ENCODE measurements at regions not wholly inside any gene's neighbourhood (a gene's known extent, or its start where the extent isn't known, plus 50 kb on each side); places are given as distances from the start of the nearest gene placed in this dataset.
"Not testable (repeated sequence)": the region's sequence is repeated elsewhere in the genome, so short reads cannot be mapped to it uniquely, and the experiment has no call there.

DNA sequence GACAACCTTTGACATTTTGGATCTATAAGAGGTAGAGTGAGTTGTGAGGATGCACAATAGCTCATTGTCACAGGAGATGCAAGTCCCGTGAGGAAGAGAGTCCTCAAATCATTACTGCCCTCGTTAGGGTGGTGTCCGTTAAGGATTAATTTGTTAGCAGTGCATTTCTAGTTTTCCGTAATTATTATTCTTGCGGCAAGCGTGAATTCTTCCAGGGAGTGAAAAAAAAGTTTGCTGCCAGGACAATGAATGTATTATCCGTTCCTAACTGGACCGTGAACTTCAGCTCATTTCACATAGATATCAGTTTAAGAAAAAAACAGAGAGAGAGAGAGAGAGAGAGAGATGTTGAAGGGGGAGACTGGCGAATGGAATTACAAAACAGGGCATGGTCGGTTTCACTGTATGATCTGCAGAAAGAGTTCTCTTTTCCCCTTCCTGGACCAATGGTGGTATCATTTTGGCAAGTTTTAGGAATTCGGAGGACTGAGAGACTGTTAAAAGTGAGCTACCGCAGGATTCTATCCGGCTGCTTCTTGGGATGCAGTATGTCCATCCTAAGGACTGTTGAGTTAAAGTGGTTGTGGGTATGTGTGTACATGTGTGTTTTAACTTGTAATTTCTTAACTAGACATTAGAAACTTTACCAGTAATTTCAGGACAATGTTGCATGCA lies 216.0 kb upstream of the NFIA start:
- Mint-ChIP-seq H3K9me3 (no peaks in the 10 kb centered on the region), H3K4me3 (no peak overlapping the region), H3K27me3 (peaks cover 9% of the 10 kb centered on the region), H3K27ac (no peak overlapping the region), H3K36me3 (ENCODE audit: low read depth) (no peaks in the 10 kb centered on the region), H3K4me1 (no peaks in the 10 kb centered on the region)
- no peak for ATAC-seq
- no peak for DNase-seq

DNA sequence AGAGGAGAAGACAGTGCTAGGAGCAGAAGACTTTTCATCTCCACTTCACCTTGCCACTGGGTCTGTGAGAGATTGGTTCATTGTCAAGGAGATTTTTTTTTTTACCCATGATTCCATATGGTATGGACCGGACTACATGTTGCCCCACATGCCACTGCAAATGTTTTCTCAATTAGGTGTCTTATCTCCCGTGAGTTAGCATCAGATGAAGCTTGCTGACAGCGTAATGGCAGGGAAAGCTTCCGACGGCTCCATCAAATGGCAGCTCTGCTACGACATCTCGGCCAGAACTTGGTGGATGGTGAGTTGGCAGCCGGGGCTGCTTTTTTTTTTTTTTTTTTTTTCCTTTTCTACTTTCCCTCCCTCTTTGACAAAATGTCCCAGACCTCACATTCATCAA lies 217.2 kb upstream of the NFIA start:
- Mint-ChIP-seq H3K4me3 (no peak overlapping the region), H3K27me3 (peaks cover 9% of the 10 kb centered on the region), H3K9me3 (no peaks in the 10 kb centered on the region), H3K4me1 (no peaks in the 10 kb centered on the region), H3K36me3 (ENCODE audit: low read depth) (no peaks in the 10 kb centered on the region), H3K27ac (no peak overlapping the region)
- DNase-seq: no peak
- ATAC-seq: no peak

DNA sequence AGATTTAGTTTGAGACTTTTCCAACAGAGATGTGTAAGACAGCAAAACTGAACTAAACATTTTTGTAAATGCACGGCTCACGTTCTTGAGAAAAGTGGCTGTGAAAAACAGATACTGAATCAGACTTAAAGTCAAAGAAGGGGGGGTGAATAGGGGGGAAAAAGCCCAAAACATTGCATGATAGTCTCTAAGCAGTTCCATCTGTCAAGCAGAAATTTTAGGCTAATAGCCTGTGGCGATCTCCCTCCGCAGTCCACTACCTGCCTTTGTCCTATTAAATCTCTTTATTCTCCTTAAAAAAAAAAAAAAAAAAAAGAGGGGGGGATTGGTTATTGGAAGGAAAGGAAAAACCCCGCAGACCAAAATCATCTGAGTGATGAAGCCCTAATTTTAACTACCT lies 217.6 kb upstream of the NFIA start:
- Mint-ChIP-seq H3K27ac (no peak overlapping the region), H3K27me3 (peaks cover 9% of the 10 kb centered on the region), H3K36me3 (ENCODE audit: low read depth) (no peaks in the 10 kb centered on the region), H3K9me3 (no peaks in the 10 kb centered on the region), H3K4me1 (no peaks in the 10 kb centered on the region), H3K4me3 (no peak overlapping the region)
- ATAC-seq: no peak
- no peak for DNase-seq

DNA sequence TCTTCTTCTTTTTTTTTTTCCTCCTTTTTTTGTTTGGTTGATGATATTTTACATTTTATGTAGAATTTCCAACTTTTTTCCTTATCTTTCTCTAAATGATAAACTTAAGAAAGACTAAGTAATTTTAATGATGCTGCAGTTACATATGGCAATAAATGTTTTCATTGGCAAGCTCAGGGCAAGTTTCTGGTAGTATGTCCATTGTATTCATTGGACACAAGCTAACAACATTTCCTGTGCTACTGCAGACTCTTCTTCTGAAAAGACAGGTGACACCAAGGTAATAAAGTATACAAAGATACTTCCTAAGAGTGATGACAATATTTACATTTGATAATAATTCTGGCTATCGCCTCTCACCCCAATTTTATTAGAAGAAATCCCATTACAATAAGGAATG lies 219.2 kb upstream of the NFIA start:
- no peaks in the 10 kb centered on the region for H3K4me1 Mint-ChIP-seq
- DNase-seq (no peak), ATAC-seq (no peak)
- no peak overlapping the region for H3K4me3 Mint-ChIP-seq
- H3K9me3 Mint-ChIP-seq: no peaks in the 10 kb centered on the region
- no peaks in the 10 kb centered on the region for H3K36me3 Mint-ChIP-seq (ENCODE audit: low read depth)
- peaks cover 9% of the 10 kb centered on the region for H3K27me3 Mint-ChIP-seq
- no peak overlapping the region for H3K27ac Mint-ChIP-seq

DNA sequence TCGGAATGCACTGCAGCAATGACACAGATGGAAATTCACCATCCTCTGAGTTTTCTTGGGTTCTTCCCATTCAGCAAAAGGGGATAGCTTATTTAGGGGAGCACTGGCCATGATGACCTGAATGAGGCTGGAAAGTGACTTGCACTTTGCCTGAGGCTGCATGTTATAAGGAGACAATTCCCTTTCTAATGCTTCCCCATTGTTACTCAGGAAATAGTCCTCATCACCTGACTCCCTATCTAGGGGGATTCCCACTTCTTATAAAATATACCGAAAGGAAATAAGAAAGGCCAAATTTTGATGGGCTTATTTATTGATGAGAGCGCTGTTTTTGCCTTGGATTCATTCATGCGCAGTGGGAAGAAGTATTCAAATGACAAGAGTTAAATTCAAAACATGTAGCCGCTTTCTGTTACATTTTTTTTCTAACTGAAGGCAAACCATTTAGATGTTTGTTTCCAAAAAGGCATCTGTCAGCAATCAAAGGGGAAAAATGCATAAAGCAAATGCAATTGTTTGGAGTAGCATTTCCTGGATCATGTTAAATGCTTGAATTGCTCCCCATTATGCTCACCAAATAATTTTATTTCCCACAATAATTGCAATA lies 220.3 kb upstream of the NFIA start:
- no peak overlapping the region for H3K4me3 Mint-ChIP-seq
- H3K27me3 Mint-ChIP-seq: peaks cover 9% of the 10 kb centered on the region
- no peak for ATAC-seq
- no peaks in the 10 kb centered on the region for H3K9me3 Mint-ChIP-seq
- no peak for DNase-seq
- H3K4me1 Mint-ChIP-seq: no peaks in the 10 kb centered on the region
- no peaks in the 10 kb centered on the region for H3K36me3 Mint-ChIP-seq (ENCODE audit: low read depth)
- H3K27ac Mint-ChIP-seq: no peak overlapping the region

DNA sequence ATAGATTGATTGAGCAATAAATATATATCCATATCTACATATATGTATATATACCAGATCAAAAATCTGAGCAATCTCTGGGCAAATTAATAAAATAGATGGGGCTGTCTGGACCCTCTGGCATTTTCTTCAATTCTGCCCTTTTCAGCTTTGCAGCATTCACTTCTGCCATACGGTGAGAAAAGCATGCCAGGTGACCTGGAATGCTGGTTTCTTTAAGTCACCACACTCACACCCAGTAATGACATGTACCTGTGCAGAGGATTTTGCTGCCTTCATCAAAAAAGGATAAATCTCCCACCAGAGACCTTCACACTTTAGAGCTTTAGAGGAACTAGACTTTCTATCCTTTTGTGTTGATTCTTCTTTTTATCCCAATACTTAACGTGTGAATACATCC lies 223.2 kb upstream of the NFIA start:
- no peak for ATAC-seq
- no peak overlapping the region for H3K27ac Mint-ChIP-seq

DNA sequence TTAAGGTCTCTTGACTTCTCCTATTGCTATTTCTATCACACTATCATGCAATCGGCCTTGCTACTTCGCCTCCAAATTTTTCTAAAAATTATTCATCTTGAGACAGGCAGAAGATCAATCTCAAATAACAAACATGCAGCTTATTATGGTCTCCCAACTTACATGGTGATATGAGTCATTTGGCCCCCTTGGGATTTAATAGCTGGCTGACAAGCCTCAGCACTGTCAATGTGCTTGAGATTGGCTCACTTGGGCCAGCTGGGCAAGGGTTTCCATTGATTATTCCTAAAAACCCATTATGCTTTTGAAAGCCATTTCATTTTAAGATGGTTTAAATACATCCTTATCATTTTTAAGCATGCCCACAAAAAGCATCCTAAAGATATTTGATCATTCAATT lies 224.5 kb upstream of the NFIA start:
- no peak for ATAC-seq
- Mint-ChIP-seq H3K36me3 (ENCODE audit: low read depth) (no peaks in the 10 kb centered on the region), H3K9me3 (no peaks in the 10 kb centered on the region), H3K4me1 (no peaks in the 10 kb centered on the region), H3K27me3 (peaks cover 3% of the 10 kb centered on the region), H3K4me3 (no peak overlapping the region), H3K27ac (no peak overlapping the region)
- no peak for DNase-seq

More for the DNA sequence above, 223.2 kb upstream of the NFIA start:
- Mint-ChIP-seq H3K36me3 (ENCODE audit: low read depth) (no peaks in the 10 kb centered on the region), H3K27me3 (peaks cover 6% of the 10 kb centered on the region), H3K4me1 (no peaks in the 10 kb centered on the region), H3K4me3 (no peak overlapping the region), H3K9me3 (no peaks in the 10 kb centered on the region)
- no peak for DNase-seq

DNA sequence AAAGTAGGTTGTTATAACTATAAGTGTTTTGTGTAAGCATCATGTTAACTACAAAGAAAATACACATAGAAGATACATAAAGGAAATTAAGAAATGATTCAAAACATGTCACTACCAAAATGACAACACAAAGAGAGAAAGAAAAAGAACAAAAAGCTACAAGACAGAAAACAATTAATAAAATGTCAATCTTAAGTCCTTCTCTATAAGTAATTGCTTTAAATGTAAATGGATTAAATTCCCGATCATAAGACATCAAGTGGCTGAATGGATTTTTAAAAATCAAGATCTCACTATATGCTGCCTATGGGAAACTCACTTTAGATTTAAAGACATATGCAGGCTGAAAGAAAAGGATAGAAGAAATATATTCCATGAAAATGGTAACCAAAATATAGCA lies 232.3 kb upstream of the NFIA start:
- ATAC-seq: no peak
- Mint-ChIP-seq H3K27ac (no peak overlapping the region), H3K4me3 (no peak overlapping the region), H3K9me3 (peaks cover 8% of the 10 kb centered on the region), H3K27me3 (peaks cover 8% of the 10 kb centered on the region), H3K4me1 (no peaks in the 10 kb centered on the region), H3K36me3 (ENCODE audit: low read depth) (no peaks in the 10 kb centered on the region)
- no peak for DNase-seq

DNA sequence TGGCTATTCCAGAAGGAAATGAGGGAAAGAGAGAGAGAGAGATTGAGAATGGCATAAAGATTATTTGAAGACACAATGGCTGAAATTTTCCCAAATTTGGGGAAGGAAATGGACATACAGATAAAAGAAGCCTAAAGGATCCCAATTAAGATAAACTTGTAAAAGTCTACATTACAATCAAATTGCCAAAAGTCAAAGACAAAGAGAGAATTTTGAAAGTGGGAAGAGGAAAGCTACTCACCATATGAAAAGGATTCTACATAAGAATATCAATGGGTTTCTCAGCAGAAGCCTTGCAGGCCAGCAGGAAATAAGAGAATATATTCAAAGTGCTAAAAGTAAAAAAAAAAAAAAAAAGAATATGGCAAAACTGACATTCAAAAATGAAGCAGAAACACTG lies 233.0 kb upstream of the NFIA start:
- Mint-ChIP-seq H3K27me3 (peaks cover 10% of the 10 kb centered on the region), H3K9me3 (peaks cover 8% of the 10 kb centered on the region), H3K36me3 (ENCODE audit: low read depth) (no peaks in the 10 kb centered on the region), H3K27ac (no peak overlapping the region), H3K4me1 (no peaks in the 10 kb centered on the region), H3K4me3 (no peak overlapping the region)
- ATAC-seq (no peak), DNase-seq (no peak)

DNA sequence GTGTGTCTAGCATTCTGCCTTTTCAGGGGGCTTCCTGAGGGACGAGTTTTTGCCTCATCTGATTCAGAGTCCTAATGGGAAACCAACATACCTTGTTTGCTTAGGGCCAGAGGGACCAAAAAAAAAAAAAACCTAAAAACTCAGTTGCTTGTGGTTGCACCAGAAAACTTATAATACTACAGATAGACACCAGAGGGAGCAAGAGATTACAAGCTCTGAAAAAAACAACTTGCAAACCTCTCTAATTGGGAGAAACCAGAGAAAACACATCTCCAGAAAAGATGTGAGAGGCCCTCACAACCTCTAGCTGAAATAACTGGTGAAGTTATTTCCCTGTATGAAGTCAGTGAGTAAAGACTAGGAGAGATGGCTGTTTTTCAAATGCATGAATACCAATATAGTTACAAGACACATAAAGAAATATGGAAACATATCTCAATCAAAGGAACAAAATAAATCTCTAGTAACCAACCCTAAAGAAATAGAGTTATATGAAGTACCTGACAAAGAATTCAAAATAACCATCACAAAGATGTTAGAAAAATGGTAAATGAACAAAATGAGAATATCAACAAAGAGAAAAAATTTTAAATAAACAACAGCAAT lies 233.7 kb upstream of the NFIA start:
- Mint-ChIP-seq H3K36me3 (ENCODE audit: low read depth) (no peaks in the 10 kb centered on the region), H3K9me3 (peaks cover 8% of the 10 kb centered on the region), H3K27ac (no peak overlapping the region), H3K4me3 (no peak overlapping the region), H3K27me3 (peaks cover 10% of the 10 kb centered on the region), H3K4me1 (no peaks in the 10 kb centered on the region)
- DNase-seq (no peak), ATAC-seq (no peak)

DNA sequence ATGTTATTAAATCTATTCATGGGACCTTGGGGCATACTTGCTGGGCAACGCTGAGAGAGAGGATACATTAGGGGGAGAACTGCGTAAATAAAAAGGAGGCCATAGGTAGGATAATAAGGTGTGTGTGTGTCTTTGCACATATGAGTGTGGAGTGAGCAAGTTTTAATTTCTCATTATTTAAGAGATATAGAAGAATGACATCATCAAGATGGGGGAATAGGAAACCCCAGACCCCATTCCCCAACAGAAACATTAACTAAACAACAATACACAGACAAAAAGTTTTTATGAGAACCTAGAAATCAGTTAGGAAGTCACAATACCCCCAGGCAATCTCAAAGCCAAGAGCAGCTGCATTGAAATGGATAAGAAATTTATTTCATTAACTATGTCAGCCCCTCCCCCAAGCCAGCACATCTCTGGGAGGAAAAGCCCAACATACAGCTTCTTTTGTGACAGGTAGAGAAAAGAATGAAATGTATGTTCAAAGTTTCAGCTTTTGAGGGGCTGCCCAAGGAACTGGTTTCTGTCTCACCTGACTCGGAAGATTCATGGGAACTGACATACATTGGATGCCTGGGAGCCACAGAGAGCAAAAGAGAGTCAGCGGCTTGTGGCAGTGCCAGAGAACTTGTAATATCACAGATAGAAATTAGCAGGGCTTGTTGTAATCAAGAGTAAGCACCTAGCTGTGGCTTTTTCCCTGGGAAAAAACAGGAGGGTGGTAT lies 234.3 kb upstream of the NFIA start:
- Mint-ChIP-seq H3K4me3 (no peak overlapping the region), H3K27me3 (peaks cover 10% of the 10 kb centered on the region), H3K36me3 (ENCODE audit: low read depth) (no peaks in the 10 kb centered on the region), H3K4me1 (no peaks in the 10 kb centered on the region), H3K9me3 (peaks cover 8% of the 10 kb centered on the region), H3K27ac (no peak overlapping the region)
- DNase-seq (no peak), ATAC-seq (no peak)

DNA sequence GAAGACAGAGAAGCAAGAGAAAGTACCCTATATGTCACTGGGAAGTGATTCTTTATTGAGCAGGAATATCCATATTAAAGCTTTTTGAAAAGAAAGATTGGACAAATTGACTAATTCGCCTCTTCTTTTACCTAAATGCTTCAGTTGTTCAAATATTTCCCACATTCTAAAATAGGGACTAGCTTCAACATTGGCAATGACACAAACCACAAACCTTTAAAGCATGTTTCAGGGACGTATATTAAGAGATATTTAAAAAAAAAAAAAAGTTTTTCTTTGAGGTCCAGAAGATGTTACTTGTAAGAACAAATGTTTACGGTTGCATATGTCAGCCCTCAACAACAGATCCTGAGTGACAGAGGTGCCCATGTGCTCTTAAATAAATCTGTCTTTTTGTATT lies 235.0 kb upstream of the NFIA start:
- Mint-ChIP-seq H3K4me1 (no peaks in the 10 kb centered on the region), H3K36me3 (ENCODE audit: low read depth) (no peaks in the 10 kb centered on the region)

DNA sequence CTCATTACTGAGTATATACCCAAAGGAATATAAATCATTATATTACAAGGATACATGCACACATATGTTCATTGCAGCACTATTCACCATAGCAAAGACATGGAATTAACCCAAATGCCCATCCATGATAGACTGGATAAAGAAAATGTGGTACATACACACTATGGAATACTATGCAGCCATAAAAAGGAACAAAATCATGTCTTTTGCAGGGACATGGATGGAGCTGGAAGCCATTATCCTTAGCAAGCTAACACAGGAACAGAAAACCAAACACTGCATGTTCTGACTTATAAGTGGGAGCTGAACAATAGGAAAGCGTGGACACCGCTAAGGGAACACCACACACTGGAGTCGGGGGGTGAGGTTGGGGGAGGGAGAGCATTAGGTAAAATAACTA lies 236.7 kb upstream of the NFIA start:
- H3K27me3 Mint-ChIP-seq; ATAC-seq; H3K9me3 Mint-ChIP-seq; H3K36me3 Mint-ChIP-seq (ENCODE audit: low read depth); H3K4me1 Mint-ChIP-seq; H3K4me3 Mint-ChIP-seq; DNase-seq; H3K27ac Mint-ChIP-seq: not testable (repeated sequence)

More for the DNA sequence above, 235.0 kb upstream of the NFIA start:
- DNase-seq (no peak), ATAC-seq (no peak)
- Mint-ChIP-seq H3K27me3 (peaks cover 10% of the 10 kb centered on the region), H3K4me3 (no peak overlapping the region), H3K27ac (no peak overlapping the region), H3K9me3 (peaks cover 8% of the 10 kb centered on the region)

DNA sequence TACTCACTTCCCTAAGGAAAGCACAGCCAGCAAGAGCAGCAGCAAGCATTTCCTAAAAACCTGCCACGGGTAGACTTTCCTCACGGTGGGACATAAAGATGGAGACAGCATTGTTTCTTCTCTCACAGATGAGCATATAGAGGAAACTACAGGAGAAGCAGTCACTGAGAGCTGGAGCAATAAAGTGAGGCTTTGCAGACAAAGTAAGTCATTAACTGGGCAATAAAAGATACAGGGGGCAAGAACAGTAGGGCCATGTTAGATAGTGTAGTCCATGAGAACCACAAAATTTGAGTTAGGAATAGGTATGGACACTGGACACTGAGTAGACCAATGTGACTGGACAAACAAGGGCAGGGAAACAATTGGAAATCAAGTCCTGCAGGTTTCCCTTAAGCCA lies 240.1 kb upstream of the NFIA start:
- Mint-ChIP-seq H3K27ac (no peak overlapping the region), H3K4me3 (no peak overlapping the region), H3K9me3 (no peaks in the 10 kb centered on the region), H3K27me3 (peaks cover 5% of the 10 kb centered on the region), H3K4me1 (no peaks in the 10 kb centered on the region), H3K36me3 (ENCODE audit: low read depth) (no peaks in the 10 kb centered on the region)
- DNase-seq (no peak), ATAC-seq (no peak)

Measured in activated naive CD8-positive, alpha-beta T cell treated with anti-CD3 and anti-CD28 coated beads, Interleukin-2, amount 50 U/mL, for 24 hours (primary cell).